OCI-LY3 (cell line): ENCODE measurements at regions not wholly inside any gene's neighbourhood (a gene's known extent, or its start where the extent isn't known, plus 50 kb on each side); places are given as distances from the start of the nearest gene placed in this dataset.

Source experiments
- EZH2phosphoT487 ChIP-seq: fragments of 200-600 bp; shearing (Covaris generic); IDR thresholded peaks from 2 replicates; pipeline ENCODE4 v1.6.1; 2018; ENCODE audit warnings: antibody characterized with exemption, mixed run types, low read depth
- TF ChIP-seq, protein P1 (sequence below): fragments of 200-600, 300-600 bp; sonication (generic); IDR thresholded peaks from 2 replicates; pipeline ENCODE4 v1.5.1; 2014; ENCODE audit warnings: antibody characterized with exemption, low read length, low read depth

DNA sequence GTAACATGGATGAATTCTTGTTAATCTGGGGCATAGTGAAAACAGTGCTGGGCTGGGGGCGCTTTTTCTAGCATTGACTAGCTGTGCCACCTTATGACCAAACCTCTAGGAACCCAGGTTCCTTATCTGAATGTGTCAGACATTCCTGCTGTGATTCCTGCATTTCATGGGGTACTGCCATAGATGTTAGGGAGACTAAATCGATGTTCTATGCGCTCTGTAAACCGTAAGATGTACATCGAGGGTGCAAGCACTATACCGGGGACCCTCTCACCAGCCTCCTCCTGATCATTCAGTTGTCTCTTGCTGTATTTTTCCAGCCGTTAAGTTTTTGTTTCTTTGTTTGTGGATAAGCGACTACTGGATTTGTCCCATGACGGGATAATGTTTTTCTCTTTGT is 170.9 kb upstream of the PARP11 start:
- TF ChIP-seq, protein P1, sequence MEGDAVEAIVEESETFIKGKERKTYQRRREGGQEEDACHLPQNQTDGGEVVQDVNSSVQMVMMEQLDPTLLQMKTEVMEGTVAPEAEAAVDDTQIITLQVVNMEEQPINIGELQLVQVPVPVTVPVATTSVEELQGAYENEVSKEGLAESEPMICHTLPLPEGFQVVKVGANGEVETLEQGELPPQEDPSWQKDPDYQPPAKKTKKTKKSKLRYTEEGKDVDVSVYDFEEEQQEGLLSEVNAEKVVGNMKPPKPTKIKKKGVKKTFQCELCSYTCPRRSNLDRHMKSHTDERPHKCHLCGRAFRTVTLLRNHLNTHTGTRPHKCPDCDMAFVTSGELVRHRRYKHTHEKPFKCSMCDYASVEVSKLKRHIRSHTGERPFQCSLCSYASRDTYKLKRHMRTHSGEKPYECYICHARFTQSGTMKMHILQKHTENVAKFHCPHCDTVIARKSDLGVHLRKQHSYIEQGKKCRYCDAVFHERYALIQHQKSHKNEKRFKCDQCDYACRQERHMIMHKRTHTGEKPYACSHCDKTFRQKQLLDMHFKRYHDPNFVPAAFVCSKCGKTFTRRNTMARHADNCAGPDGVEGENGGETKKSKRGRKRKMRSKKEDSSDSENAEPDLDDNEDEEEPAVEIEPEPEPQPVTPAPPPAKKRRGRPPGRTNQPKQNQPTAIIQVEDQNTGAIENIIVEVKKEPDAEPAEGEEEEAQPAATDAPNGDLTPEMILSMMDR = no peak
- TF ChIP-seq EZH2phosphoT487 = no peak
